GM21423 (cell line): ENCODE measurements at regions not wholly inside any gene's neighbourhood (a gene's known extent, or its start where the extent isn't known, plus 50 kb on each side); places are given as distances from the start of the nearest gene placed in this dataset.
"Not testable (repeated sequence)": the region's sequence is repeated elsewhere in the genome, so short reads cannot be mapped to it uniquely, and the experiment has no call there.

Source experiments
- ATAC-seq: cut with Tn5 transposase; IDR thresholded peaks from one replicate; pipeline ENCODE4 v1.9.1; 2021; ENCODE audit warnings: mild to moderate bottlenecking, moderate library complexity; ENCODE audit not compliant: unreplicated experiment

DNA sequence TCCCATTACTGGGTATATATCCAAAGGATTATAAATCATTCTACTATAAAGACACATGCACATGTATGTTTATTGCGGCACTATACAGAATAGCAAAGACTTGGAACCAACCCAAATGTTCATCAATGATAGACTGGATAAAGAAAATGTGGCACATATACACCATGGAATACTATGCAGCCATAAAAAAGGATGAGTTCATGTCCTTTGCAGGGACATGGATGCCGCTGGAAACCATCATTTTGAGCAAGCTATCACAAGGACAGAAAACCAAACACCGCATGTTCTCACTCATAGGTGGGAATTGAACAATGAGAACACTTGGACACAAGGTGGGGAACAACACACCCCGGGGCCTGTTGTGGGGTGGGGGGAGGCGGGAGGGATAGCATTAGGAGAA is 57.0 kb upstream of the NEUROD1 start:
- ATAC-seq = not testable (repeated sequence)

DNA sequence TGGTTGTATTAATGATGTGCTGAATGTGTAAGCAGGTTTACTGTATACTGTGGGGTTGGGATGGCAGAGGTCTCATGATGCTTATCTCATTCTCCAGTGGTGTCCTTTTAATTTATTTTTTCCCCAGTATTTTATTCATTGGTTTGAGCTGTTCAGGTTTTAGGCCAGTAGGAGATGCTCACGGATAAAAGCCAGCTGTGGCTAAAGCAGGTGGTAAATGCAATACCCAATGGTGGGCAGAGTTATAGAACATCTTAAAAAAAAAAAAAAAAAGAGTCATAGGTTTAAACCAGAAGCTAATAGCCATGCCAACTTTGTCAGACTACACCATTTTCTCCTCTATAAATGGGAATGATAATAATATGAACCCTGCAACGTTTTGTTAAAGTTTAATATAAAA is 57.8 kb upstream of the NEUROD1 start:
- ATAC-seq = peak; percentile 58

DNA sequence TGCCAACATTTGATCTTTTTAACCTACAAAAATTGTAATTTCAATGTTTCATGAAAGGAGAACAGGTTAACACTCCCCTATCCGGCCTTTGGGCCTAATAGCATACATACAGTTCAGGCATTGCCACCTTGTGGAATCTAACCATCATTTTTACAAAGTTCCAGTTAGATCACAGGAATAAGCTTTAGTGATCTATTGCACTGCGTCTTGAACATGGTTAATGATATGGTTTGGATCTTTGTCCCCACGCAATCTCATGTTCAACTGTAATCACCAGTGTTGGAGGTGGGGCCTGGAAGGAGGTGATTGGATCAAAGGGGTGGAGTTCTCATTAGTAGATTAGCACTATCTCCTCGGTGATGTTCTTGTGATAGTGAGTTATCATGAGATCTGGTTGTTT is 58.2 kb upstream of the NEUROD1 start:
- ATAC-seq = no peak

DNA sequence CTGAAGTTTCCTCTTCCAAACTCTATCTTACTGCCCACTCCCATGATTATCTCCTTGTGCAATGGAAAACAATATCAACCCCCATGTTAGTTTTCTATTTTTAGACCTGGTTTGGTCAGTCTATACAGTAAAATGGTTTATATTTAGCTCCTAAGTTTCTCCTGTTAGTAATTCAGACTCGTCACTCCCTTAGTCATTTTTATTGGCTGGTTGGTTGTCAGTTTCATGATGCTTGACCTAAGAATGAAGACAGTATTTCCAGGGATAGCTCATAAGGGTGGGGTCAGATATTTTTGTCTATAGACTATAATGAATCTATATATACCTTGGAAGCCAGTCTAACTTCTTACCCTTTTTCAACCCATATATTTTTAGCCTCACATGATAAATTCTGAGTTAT is 61.4 kb upstream of the NEUROD1 start:
- ATAC-seq = no peak

DNA sequence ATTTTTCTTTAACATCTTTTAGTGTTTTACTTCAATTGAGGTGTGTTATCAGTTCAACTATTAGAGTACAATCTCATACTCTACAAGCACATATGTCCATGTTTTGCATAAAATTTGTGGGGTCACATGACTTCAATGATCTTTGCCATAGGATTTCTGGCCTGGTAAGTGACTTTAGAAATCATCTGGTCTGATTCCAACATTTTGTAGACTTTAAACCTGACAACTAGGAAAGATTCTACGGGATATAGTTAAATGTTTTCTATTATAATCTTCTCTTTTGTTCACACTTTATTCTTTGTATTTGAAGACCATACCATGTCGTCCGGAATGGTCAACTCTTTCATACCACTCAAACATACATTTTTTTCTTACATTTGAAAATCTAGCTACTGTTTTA is 62.0 kb upstream of the NEUROD1 start:
- no peak for ATAC-seq

DNA sequence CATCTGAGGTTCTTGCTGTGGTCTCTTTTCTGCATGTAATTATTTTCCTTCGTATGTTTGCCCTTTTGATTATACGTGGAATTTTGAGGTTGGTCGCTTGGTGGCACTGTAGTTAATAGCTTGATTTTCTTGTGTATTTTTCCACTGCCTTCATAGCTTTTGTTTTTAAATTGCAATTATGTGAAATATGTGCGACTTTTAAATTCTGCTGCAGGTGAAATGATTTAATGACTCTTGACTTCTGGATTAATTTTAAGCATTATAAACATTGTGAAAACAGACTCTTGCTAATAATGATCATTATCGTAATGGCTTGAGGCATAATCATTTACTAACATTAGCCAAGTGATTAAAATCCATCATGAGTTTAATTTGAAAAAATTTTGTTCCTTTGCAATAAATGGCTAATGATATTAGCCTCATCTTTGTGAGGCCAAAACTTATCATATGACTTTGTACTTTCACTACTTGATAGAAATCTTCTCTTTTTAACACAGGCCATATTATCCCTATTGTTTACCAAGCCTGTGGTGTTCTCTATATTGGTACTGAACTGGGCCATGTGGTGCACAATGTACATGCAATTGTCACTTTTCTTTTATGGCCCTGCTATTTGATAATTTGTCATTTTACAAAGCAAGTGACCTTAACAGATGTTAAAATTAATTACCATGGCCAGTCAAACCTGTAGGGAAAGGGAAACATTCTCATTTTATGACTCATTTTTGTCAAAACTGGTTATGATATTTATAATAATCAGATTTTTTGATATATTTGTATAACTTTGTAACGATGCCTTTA is 62.8 kb upstream of the NEUROD1 start:
- ATAC-seq = no peak

DNA sequence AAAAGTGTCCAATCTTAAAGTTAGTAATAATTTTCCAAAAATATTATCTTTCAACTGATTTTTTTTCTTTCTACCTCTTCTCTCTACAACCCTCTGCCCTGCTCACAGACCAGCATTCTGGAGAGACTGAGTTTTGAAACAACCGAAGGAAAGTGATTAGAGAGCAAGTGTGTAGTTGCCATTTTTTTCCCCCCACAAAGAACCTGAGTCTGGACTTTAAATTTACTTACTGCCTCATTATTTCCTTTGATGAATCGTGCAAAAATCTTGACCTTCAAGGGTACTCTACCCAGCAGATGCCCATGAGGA is 63.4 kb upstream of the NEUROD1 start:
- ATAC-seq = no peak

DNA sequence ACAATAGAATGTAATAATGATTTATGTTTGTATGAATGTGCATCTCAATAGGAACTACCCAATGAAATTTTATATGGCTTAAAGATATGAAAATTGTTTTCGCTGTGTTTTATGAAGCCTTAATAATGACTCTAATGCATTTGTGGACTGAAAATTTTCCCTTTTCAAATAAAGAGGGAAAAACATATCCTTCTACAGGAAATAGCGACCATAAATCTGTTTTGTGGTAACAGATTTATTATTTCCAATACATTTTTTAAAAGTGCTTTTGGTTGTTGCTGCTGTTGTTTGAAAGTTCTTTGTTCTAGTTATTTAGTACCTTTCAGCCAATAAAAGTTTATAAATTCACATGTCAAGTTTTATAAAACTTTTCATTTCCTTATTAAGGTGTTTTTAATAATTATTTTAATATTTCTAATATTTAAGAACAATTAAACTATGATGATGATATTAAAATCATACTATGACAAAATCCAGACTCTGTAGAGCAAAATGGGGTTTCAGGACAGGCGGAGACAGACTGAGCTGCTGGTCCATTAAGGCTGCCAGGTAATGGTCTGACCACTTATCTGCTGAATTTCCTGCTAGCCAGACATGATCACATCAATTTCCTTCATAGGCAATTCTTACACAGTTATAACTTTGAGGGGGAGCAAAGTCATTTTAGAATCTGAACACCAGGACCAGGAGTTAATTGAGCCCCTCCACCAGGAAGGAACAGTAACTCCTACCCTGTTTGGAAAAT is 65.7 kb upstream of the NEUROD1 start:
- ATAC-seq = no peak

DNA sequence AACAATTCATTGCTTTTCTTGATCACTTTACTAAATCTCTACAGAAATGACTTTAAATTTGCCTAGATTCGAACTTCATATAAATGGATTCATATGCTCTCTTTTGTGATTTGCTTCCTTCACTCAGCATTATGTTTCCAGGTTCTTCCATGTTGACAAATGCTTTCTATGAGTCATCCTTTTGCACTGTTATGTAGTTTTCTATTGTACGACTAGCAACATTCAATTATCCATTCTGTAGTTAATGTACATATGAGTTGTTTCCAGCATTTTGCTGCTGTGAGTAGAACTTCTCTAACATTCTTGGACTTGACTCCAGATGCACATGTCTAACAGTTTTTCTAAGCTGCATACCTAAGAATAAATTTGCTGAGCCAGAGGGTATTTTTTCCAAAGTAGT is 66.5 kb upstream of the NEUROD1 start:
- no peak for ATAC-seq

DNA sequence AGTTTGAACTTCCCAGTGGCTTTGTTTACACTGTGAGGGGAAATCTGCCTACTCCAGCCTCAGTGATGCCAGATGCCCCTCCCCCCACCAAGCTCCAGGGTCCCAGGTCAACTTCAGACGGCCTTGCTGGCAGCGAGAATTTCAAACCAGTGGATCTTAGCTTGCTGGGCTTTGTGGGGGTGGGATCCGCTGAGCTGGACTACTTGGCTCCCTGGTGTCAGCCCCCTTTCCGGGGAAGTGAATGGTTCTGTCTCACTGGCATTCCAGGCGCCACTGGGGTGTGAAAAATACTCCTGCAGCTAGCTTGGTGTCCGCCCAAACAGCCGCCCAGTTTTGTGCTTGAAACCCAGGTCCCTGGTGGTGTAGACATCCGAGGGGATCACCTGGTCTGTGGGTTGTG is 70.0 kb upstream of the NEUROD1 start:
- no peak for ATAC-seq

DNA sequence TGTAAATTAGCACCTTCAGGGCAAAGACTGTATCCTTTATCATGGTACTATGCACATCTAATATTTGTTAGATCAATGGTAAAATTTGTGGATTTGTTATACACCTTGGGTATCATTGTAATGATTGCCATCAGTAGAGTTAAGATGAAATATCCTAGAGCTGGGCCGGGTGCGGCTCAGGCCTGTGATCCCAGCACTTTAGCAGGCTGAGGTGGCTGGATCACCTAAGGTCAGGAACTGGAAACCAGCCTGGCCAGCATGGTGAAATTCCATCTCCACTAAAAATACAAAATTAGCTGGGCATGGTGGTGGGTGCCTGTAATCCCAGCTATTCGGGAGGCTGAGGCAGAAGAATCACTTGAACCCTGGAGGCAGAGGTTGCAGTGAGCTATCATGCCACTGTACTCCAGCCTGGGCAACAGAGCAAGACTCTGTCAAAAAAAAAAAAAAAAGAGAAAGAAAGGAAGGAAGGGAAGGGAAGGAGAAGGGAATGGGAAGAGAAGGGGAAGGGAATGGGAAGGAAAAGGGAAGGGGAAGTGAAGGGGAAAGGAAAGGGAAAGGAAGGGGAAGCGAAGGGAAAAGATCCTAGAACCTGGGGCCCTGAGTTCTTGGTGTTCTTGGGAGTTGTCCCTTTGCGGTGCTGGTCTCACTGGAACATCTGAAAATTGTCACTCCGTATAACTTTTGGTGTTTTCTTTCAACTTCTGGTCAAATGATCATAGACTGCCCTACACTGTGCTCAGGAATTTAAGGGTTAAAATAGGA is 71.1 kb upstream of the NEUROD1 start:
- ATAC-seq = no peak

DNA sequence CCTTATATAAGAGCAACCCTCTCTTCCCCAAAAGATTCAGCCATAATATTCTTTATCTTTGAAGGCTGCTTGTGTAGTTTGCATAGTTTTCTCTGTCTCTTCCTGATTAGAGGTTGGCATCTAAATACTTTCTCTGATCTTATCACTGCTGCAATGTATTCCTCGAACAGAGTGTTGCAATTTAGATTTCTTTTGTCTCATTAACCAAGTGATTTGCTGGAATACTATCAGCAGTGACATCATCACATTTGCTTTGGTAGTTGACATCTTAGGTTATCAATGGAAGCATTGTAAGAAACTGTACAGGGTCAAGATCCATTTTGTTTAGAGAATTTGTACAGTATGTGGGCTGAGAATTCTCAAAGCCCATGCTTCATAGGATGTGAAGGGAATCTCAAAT is 72.0 kb upstream of the NEUROD1 start:
- ATAC-seq = no peak

DNA sequence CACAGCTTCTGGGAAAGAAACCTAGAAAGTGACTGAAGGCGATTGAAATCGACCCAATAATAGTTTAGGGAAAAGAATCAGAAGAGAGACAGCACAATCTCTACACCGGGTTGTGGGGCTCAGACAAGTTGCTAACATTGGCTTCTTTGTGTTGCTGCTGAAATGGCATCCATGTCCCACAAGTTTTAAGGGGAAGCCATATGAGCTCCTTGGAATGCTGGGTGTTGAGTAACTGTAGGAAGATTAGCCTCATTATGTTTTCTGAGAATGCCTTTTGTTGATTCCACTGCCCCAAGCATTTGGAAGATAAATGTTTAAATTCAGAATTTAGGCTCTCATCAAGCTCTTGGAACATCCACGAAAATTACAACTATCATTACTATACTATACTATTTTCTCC is 73.4 kb upstream of the NEUROD1 start:
- no peak for ATAC-seq

DNA sequence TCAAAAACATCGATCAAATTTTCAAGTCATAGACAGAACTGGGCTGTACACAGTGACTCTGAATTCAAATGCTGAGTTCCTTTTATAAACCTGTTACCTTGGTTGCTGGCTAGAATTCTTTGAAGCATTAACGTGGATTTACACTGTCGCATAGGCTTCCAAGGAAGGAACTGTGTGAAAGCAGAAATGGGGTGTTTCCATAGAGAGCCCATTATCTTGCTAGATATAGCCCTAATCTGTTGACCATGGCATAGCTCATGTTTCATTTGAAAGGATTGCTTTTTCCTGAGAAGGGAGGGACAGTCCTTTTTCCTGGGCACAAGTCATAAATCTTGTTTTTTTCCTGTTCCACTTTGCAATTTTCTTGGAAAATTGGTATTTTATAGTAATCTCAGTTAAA is 73.8 kb upstream of the NEUROD1 start:
- ATAC-seq = no peak

DNA sequence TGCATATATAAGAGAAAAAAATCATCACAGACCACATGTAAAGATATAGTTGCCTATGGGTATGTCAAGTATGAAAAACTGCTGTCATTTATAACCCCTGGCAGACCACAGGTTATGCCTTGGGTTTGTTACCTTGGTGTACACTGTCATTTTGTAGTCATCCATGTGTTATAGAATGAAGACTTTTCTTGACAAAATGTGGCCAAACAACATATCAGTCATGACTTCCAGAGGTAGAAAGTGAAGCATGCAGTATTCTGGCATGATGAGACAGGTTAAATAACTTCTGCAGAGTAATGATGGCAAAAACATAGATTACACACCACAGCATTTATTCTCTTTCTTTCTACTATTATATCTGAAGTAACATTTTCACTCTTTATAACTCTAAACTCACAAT is 74.9 kb upstream of the NEUROD1 start:
- no peak for ATAC-seq

DNA sequence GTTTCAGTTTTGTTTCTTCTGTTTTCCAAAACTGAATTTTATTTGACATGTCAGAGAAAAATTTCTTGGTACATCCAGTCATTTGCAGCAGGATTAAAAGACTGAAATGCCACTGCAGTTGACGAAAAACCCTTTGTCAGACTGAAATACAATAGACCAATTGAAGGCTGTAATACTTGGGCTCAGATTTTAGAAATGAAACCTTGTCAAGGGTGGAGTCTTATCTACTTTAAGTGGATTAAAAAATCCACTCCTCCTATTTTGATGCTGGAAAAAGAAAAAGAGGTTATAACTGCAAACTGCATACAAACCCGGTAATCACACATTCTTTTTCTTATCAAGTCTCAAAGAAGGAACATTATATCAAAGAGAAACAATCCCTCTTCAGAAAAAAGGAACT is 80.2 kb upstream of the NEUROD1 start:
- no peak for ATAC-seq

DNA sequence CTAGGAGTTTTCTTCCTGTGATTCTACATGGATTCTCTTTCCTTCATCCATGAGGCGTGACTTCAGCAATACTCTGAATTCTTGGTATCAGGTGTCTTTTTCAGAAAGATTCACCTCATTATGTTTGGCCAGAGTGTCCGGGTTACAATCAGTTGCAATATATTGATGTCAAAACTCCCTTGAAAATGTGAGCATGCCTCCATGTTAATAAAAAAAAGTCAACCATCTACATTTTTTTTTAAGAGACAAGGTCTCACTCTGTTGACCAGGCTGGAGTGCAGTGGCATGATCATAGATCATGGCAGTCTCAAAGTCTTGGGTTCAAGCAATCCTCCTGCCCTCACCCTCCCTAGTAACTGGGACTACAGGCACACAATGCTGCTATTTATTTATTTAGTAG is 80.9 kb upstream of the NEUROD1 start:
- no peak for ATAC-seq

DNA sequence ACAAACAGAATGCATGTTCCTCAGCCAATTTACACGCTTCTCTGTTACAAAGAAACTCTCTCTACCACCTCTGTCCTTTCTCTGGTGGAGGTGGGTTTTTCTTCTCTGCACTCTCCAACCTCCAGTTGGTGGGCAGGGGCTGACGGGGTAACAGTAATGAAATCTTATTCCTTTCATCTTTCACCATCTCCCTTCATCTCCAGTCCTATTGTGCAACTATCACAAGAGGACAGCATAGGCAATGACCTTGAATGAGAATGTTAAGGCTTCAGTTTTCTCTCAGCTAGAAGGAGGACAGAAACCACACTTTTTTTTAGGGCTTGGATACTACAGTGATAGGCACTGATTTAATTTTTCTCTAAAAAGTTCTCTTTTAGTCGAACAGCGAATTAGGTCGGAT is 81.7 kb upstream of the NEUROD1 start:
- ATAC-seq = no peak

DNA sequence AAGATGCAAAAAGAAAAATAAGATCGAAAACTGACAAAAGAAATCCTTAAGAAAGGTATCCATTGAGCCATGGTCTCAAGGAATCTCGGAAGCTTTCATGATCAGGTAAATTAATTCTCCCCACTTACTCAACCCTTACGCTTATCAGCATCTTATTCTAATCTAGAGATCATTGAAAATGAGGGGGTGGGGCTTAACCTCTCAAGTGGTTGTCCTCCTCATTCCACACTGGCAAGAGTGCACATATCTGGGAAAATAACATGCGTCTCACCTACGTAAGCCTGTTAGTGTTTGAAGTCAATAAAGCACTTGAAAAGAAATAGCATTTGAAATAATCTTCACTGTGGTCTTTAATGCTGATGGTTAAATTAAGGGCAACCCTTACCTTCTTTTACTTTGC is 82.5 kb upstream of the NEUROD1 start:
- ATAC-seq = no peak

DNA sequence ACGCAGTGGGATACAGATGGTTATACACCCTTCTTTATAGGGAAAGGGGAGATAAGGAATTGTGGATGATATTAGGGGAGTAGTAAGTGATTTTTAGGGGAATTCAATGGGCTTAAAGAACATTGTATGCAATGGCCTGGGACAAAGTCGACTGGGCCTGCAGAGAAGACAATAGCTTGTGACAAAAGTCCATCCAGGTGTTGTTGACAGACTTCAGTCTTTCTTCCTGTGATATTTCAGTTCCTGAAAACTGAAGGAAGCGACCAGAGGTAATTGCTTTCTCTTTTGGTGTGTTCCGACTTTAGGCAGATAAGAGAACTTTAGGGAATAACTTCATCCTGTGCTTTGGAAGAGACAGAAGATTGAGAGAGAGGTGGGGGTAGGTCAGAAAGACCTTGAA is 83.1 kb upstream of the NEUROD1 start:
- no peak for ATAC-seq

DNA sequence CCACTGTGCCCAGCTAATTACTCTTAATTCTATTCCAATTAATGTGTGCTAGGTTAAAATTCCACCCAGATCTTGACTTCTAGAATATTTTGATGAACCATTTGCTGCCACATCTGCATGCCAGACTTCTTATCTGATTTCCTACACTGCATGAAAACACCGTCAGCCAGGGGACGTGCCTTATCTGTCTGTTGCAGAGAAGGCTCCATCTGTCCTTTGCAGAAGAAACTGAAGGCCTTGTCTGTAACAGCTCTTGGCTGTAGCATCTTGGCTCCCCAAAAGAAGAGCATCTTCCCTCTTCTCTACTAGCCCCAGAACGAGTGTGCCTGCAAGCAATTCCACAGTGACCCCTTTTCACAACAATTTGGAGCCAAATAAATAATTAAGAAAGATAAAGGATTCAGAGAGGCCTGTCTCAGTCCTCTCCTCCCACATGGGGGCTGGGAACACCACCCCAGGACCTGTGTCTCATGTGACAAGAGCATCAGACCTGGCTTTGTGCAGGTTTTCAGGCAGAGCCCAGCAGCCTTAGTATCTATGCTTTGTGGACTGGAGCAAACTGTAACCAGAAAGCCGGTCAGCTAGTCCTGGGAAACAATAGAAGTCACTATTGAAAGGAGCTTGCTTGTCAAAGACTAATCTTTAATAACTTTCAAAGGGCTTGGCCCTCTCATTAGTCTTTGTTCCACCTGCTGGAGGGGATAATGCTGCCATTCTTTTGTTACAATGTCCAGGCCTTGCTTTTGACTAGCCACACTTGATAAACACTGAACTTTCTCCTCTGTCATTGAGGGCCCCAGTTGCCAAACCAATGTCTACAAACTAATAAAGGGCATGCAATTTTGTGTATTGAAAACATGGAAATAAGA is 84.0 kb upstream of the NEUROD1 start:
- ATAC-seq = no peak
